NCI-H526 treated with DMSO at 0.1 percent for 48 hours (cell line): ENCODE measurements at regions not wholly inside any gene's neighbourhood (a gene's known extent, or its start where the extent isn't known, plus 50 kb on each side); places are given as distances from the start of the nearest gene placed in this dataset.
"Not testable (repeated sequence)": the region's sequence is repeated elsewhere in the genome, so short reads cannot be mapped to it uniquely, and the experiment has no call there.

Experiments
- DNase-seq: peaks from one replicate; lab custom pipeline; 2025; lab: John Stamatoyannopoulos, UW

DNA sequence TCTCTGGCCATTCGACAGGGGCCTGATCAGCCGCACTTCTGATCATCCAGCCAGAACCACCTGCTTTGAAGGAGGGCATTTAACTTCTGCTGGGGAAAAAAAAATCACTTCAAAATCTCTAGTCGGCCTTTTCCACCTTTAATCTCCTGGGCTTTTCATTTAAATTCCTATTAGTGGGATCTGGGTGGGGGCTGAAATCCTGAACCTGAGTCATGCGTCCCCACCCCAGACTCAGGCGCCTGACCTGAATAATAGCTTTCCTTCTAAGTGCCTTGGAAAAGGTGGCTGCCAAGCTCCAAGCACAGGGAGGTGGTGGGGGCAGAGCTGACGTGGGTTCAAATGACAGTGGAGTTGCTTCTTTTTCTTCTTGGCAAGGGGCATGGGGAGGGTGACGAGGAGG lies 246.0 kb upstream of the EXOC2 start:
- no peak for DNase-seq

DNA sequence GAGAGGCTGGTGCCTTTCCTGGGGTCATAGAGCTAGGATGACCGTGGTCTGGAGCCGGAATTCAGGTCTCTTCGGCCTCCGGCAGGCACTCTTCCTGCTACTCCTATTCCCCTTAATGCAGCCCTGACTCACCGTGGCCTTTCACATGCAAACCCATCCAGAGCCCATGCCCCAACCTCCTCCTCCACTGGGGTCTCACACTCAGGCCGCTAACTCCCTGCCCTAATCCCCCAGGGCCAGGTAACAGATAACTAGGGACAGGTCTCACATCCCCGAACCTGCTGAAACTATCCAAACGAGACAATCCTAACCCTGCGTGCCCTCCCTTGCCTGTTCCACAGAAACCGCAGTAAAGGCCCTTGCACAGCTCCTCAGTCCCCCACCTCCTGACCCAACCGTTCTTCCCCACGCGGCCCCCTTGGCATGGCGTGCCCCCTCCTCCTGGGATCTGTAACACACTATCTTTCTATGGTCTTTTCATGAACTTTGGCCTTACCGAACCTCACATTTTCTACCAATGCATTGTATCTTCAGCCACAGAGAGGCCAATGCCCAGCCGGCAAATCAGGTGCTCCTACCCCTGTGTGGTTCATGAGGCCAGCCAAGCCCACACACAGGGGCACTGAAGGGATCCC lies 245.4 kb upstream of the EXOC2 start:
- no peak for DNase-seq

DNA sequence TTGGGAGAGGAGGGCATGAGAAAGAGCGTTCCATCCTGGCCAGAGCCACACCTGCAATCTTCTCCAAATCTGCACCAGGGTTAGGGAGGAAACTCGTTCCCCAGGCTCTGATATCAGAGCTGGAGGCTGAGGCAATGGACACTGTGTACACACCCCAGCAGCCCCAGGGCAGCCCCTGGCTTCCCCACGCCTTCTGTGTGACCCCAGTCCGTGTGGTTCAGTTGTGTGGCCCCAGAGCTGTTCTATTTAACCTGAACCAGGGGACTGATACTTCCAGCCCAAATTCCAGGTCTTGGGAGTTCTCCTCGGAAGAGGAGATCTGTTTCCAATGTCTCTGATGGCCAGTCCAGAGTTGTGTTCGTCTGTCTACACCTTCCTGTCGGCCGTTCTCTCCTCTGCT lies 242.6 kb upstream of the EXOC2 start:
- no peak for DNase-seq

DNA sequence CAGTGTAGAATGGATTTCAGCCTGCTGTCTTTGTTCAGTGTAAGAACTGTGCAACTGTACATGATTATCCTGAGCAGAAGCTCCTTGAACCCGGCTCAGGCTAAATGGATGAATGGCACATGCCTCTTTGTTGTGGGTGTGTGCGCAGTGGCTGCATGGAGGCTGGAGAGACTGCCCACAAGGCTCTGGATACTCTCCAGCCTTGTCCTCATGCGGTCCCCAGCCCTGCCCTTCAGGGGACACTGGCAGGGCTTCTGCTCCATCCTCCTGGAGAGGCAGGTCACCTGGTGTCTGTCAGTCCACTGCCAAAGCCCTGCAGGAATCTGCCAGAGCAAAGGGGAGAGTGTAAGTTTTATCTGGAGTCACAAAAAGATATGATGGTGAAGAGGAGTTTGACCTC lies 241.7 kb upstream of the EXOC2 start:
- DNase-seq, result no peak

DNA sequence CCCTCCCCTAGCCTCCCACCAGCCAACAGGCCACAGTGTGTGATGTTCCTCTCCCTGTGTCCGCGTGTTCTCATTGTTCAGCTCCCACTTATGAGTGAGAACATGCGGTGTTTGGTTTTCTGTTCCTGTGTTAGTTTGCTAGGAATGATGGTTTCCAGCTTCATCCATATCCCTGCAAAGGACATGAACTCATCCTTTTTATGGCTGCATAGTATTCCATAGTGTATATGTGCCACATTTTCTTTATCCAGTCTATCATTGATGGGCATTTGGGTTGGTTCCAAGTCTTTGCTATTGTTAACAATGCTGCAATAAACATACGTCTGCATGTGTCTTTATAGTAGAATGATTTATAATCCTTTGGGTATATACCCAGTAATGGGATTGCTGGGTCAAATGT lies 239.0 kb upstream of the EXOC2 start:
- DNase-seq, result not testable (repeated sequence)

DNA sequence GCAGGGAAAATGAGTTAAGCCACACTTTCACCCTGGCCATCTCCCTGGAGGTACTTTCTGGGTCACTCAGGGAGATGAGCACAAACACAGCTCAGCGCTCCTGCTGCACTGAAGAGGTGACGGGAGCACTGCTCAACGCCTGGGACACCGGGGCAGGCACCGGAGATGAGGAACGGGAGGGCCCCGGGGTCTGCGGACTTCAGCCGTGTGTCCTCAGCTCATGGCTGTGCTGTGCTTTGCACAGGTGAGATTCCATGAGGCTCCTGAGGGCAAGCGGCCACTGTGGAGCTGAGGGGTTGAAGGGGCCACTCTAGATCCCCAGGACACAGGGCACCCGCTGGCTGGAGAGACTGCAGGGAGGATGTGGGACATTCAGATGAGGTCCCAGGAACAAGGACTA lies 234.2 kb upstream of the EXOC2 start:
- no peak for DNase-seq

DNA sequence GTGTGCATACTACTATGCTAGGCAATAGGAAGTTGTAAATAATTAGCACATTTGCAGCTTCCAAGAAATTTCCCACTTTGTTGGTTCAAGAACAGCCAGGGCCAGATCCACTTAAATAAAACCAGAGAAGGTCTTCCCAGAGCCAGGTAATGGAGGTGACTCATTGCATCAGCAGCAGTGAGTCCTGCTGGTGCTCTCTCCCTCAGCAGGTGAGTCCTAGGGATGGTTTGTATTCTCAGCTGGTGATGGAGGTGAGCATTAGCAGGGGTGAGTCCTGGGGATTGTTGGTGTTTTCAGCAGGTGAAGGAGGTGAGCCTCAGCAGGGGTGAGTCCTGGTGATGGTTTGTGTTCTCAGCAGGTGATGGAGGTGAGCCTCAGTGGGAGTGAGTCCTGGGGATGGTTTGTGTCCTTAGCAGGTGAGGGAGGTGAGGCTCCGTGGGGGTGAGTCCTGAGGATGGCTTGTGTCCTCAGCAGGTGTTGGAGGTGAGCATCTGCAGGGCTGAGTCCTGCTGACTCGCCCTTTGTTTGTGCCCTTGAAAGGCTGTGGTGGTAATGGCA lies 232.8 kb upstream of the EXOC2 start:
- no peak for DNase-seq

DNA sequence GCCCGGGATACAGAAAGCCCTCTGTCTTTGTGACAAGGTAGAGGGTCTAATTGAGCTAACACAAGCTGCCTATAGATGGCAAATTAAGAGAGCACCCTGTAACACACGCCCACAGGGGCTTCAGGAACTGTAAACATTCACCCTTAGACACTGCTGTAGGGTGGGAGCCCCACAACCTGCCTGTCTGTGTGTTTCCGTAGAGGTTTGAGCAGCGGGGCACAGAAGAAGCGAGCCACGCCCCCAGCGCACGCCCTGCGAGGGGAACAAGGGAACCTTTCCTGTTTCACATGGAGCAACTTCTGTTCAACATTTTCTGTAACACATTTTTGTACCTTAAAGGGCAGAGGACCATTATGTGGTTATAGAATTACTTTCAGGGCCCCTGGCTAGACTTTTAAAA lies 231.7 kb upstream of the EXOC2 start:
- no peak for DNase-seq

DNA sequence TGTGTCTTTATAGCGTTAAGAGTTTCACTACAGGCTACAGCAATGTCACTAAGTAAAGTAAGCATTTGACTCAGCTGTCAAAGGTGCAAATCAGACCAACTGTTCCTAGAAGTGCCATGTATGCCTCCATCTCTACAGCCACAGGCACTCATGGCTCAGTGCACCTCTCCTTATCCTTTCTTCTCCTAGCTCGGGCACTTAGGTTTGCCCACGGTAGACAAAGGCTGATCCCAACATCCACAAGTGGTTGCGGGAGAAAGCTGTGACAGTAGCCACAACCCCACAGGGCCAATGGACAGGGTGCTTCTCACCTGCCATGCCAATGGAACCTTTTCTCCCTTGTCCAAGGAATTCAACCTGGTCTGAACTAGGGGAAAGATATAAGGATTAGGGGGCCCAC lies 228.5 kb upstream of the EXOC2 start:
- DNase-seq, result no peak

DNA sequence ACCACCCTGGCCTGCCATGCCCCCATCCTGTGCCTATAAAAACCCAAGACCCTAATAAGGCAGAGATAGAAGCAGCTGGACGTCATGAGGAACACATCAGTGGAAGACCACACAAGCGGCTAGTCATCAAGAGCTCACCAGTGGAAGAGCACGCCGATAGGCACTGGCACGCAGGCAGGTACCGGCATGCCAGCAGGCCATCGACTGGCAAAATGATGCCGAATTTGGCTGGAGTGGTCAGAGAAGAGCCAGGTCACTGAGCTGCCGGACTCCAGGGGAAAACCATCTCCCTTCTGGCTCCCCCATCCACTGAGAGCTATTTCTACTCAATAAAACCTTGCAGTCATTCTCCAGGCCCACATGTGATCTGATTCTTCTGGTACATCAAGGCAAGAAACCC lies 227.6 kb upstream of the EXOC2 start:
- no peak for DNase-seq

DNA sequence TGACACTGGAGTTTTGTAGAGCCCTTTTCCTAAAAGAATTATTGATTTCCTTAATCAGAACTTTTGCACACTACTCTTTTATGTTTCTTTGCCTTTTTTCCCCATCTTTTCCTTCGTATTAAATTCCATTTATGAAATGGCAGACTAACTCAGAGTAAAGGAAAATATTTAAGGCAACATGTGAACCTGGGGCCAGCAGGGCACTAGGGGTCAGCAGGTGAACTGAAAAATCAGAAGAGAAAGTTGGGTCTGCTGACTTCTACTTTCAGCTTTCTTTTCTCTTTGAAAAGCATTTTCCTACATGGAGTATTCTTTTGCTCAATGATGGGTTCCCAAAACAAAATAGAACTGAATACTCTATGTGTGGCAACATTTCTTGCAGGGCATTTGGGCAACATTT lies 226.6 kb upstream of the EXOC2 start:
- DNase-seq, result no peak

DNA sequence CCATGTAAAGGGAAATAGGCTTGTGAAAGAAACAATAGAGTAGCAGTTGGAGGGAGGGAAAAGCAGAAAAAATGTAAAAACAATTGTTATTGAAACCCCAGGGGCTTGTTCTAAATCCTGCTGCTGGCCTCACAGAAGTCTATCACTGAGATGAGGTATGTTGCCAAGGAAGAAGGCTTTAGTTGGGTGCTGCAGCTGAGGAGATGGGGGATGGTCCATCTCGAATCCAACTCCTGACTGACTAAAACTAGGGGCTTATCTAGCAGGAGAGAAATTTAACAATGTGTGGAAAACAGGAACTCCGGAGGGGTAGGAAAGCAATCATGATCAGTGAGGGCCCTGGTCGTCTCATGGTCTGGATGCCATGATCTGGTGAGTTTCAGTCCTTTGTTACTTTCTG lies 225.0 kb upstream of the EXOC2 start:
- DNase-seq, result no peak

DNA sequence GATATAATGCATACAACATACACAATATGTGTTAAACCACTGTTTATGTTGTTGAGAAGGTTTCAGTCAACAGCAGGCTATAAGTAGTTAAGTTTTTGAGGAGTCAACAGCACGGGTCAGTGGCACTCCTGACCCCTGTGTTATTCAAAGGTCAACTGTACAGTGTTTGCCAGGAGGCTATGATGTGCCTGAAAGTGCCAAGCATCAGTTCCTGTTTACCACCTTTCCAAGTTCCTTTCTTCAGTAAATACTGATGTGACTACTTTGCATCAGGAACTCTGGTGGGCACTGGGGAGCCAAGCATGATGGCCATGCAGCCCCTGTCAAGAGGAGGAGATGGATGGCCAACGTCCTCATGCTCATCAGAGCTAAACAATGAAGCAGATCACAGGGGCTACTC lies 224.4 kb upstream of the EXOC2 start:
- no peak for DNase-seq

DNA sequence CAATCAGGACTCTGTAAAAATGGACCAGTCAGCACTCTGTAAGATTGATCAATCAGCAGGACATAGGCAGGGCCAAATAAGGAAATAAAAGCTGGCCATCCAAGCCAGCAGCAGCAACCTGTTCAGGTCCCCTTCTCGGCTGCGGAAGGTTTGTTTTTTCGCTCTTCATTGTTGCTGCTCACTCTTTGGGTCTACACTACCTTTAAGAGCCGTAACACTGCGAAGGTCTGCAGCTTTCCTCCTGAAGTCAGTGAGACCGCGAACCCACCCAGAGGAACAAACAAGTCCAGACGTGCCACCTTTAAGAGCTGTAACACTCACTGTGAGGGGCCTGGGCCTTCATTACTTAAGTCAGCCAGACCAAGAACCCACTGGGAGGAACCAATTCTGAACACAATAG lies 223.2 kb upstream of the EXOC2 start:
- DNase-seq, result no peak

DNA sequence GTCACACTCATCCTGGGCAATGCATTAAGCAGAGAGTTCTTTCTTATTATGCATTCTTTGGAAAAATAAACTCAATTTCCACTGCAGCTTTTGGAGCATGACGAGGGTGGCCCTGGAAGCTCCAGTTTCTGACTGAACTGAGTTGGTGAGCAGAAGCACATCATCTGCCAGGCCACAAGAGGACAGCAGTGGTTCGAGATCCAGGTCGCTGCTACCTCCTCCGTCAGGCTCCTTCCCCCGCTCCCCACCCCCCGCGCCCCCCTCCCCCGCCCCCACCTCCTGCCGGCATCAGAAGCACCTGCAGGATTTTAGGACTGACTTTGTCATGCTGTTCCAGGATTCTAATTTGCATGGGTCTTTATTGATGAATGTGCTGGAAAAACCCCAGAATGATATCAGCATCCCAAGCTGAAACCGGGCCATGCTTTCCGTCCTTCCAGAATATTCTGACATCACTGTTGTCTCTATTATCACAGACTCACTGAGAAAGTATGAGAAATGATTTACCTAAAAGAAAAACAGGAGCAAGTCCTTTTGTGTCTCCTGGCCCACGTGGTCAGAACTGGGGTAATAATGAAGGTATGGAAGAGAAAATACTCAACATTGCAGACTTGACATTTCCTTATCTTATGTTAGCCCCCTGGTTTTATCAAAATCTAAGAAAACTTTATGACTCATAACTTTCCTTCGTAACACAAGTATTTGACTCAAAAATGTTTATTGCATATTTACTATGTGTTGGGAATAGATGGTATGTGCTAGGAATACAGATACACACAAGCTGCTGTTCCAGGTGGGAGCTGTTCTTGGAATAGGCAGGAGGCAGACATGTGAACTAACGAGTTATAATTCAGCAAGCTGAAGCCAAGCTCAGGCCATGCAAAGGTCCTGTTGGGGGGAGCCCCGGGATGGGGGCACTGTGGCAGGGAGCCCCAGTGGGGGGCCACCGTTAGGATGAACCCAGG lies 220.2 kb upstream of the EXOC2 start:
- no peak for DNase-seq

DNA sequence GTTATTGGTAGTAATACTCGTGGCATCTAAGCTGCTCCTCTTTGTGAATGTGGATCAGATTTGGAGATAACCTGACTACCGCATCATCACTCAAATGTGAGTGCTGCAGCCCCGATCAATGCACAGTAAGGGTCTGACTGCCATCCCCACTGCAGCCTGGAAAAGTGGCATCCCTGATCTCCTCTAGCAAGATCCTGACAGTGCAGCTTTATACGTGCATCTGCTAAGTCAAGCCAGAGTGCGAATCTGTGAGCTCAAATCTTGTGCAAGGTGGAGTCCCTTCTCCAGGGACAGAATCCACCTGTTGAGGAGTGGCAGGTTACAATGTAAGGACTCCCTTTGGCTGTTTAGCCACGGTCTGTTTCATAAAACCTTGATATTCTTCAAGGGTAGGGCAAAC lies 215.0 kb upstream of the EXOC2 start:
- DNase-seq, result no peak

DNA sequence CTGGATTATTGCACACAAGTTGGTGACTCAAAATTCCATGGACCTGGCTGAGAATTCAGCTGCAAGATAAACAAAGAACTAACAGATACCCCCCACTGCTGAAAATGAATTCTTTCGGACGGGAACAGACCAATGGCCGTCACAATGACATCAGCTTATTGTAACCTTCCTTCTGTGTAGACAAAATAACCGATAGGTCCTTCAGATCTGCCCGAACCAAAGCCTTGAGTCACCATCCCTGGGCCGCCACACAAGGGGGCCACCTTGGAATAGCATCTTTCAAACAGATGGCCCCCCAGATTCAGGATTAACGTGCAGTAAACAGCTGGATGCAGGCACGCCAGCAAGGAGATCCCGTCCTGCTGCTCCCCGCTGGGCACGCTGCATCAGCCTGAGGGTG lies 214.0 kb upstream of the EXOC2 start:
- DNase-seq, result no peak

DNA sequence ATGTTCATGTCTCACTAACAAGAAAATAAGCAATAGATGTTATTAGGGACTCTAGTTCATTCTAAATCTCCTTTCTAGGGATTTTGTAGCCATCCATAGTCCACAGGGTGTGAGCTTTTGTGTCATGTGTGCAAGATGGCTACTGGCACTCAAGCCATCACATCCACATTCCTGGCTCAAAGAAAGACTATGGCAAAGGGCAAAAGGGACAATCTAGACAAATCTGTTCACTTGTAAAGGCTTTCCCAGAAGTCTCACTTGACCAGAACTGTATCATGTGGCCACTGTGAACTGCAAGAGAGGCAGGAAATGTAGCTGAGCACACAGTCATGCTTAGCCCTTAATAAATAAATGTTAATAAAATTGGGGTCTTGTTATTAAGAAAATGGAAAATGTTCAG lies 212.6 kb upstream of the EXOC2 start:
- DNase-seq, result no peak

DNA sequence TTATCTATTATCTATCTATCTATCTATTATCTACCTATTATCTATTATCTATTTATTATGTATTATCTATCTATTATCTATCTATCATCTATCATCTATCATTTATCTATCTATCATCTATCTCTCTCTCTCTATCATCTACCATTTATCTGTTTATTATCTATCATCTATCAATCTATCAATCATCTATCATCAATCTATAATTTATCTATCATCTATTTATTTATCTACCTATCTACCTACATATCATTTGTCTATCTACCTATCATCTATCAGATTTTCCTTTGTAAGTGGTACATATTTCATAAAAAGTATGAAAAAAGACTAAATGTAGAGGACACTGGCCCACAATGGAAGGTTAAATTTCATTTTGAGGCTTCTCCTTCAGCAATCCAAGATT lies 212.1 kb upstream of the EXOC2 start:
- no peak for DNase-seq

DNA sequence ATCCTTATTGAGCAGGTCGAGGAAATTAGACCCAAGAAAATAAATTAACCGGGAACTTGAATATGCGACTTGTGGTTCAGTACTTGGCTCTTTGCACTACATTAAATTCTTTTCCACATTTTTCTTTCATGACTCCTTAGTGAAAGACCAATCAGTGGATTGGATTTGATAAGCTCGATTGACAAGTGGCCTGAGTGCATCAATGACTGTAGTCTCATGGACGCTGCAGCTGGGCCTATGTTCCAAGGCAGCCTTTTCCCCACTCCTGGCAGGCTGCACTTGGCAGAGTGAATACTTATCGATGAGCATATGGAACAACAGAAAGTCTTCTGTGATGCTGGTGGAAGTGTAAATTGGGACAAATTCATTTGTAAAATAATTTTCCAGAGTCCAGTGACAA lies 210.8 kb upstream of the EXOC2 start:
- no peak for DNase-seq

DNA sequence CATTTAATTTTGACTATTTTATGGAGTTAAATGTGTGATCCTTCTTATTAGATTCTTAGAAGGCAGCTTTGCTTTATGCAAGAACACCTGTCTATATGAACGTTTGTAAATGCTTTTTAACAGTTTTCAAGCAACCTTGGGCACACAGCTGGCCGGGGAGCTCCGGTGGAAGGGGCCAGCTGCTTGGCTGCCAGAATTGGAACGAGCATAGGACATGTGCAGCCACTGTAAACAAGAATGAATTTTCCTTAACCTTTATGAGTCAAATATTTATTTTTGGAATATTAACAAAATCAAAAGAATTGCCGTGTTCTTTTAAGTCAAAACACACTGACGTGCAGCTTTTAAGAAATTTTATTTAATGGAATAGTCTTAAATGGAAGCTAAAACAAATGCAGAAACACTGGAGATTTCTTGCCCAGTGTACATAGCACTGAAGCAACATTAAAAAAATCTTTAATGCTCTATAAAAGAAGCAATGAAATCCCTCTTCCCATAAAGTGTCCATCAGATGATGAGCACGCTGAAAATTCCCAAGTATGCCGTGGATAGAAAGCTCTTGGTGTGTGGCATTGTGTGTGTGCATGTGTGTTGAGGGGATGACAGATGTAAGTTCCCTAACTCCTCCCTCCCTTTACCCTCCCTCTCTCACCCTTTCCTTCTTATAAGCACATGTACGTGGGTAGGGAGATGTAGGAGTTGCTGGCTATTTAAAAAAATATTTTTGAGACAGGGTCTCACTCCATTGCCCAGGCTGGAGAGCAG lies 208.9 kb upstream of the EXOC2 start:
- no peak for DNase-seq

DNA sequence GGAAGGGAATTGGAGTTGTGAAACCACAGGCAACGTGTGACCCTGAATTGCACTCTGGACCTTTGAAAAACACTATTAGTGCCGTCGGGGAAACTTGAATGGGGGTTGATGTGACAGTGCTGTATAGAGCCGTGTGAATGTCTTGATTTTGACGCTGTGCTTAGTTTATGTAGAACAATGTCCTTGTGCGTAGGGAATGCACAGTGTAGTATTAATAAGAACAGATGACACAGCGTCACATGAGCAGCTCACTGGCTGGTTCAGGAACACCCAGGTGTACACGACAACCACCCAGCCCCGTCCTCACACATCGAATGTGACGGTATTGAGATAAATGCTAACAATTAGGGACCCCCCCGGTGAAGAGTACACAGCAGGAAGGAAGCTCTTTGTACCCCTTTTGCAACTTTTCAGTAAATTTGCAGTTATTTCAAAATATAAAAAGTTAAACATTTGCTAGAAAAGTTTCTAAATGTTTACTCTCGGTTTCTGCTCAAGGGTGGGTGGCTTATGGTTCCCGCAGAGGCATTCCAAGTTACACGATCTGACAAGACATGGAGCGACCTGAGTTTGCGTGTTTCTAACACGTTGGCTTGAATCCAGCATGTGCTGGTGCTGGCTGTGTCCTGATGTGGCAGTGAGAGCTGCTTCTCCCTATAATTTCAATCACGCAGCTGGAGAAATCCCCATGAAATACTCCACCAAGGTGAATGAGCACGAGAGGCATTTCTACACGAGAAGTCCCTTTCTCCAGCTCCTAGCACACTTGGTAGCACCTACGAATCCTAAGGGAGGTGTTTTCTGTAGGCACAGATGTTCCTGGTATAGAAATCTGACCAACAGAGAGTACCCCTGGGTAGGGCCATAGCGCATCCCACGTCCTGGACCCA lies 208.0 kb upstream of the EXOC2 start:
- no peak for DNase-seq
